DMS114 treated with DMSO at 0.1 percent for 48 hours (cell line): ENCODE measurements at regions not wholly inside any gene's neighbourhood (a gene's known extent, or its start where the extent isn't known, plus 50 kb on each side); places are given as distances from the start of the nearest gene placed in this dataset.

Experiments used
- DNase-seq: peaks from one replicate; lab custom pipeline; 2025; ENCODE audit not compliant: unreplicated experiment; lab: John Stamatoyannopoulos, UW

GRCh38 chr11:32039149-32039548 is 51.7 kb upstream of the RCN1 start:
- DNase-seq = no peak

GRCh38 chr11:32034680-32035079 is 56.2 kb upstream of the RCN1 start:
- DNase-seq = no peak

GRCh38 chr11:32034149-32034548 is 56.7 kb upstream of the RCN1 start:
- no peak for DNase-seq

- DNase-seq = no peak
These were observed 57.4 kb upstream of the RCN1 start for GRCh38 chr11:32033491-32033890.

- DNase-seq = no peak
These were observed 57.8 kb upstream of the RCN1 start for GRCh38 chr11:32033067-32033466.

- DNase-seq = no peak
These were observed 58.4 kb upstream of the RCN1 start for GRCh38 chr11:32032478-32032877.

GRCh38 chr11:32032052-32032451 is 58.8 kb upstream of the RCN1 start:
- no peak for DNase-seq

GRCh38 chr11:32030875-32031503 is 59.9 kb upstream of the RCN1 start:
- no peak for DNase-seq

GRCh38 chr11:32029721-32030120 is 61.2 kb upstream of the RCN1 start:
- DNase-seq = no peak

GRCh38 chr11:32028201-32028600 is 62.7 kb upstream of the RCN1 start:
- no peak for DNase-seq

GRCh38 chr11:32026766-32027165 is 64.1 kb upstream of the RCN1 start:
- no peak for DNase-seq

- DNase-seq = no peak
These were observed 65.9 kb upstream of the RCN1 start for GRCh38 chr11:32024948-32025347.

- no peak for DNase-seq
These were observed 67.2 kb upstream of the RCN1 start for GRCh38 chr11:32023370-32024305.

- DNase-seq = no peak
These were observed 72.2 kb upstream of the RCN1 start for GRCh38 chr11:32018672-32019071.

GRCh38 chr11:32016111-32016510 is 74.8 kb upstream of the RCN1 start:
- no peak for DNase-seq

- DNase-seq = no peak
These were observed 75.4 kb upstream of the RCN1 start for GRCh38 chr11:32015427-32015826.

- DNase-seq = no peak
These were observed 77.3 kb upstream of the RCN1 start for GRCh38 chr11:32013603-32014002.

GRCh38 chr11:32012049-32012448 is 78.8 kb upstream of the RCN1 start:
- no peak for DNase-seq

- DNase-seq = no peak
These were observed 81.9 kb upstream of the RCN1 start for GRCh38 chr11:32008880-32009551.

GRCh38 chr11:32006799-32007388 is 84.0 kb upstream of the RCN1 start:
- peak; percentile 94 for DNase-seq

- DNase-seq = no peak
These were observed 85.0 kb upstream of the RCN1 start for GRCh38 chr11:32005786-32006416.
